WTC11 (cell line): ENCODE measurements at regions not wholly inside any gene's neighbourhood (a gene's known extent, or its start where the extent isn't known, plus 50 kb on each side); places are given as distances from the start of the nearest gene placed in this dataset.

ENCODE experiments used
- ATAC-seq: fragments of 200-7000 bp; cut with Tn5 transposase; 2 replicates; pipeline ENCODE4 v1.10.0; 2021; ENCODE audit warnings: mild to moderate bottlenecking, moderate library complexity
- CTCF ChIA-PET: fragments of 300-600 bp; sonication (Branson Sonifier 250); formaldehyde crosslinking; loops from one replicate; lab custom pipeline; 2021; ENCODE audit warnings: antibody characterized with exemption; lab: Charles Lee
- POLR2A ChIA-PET: fragments of 350-600 bp; sonication (Branson Sonifier 250); formaldehyde crosslinking; loops from one replicate; lab custom pipeline; 2021; ENCODE audit warnings: antibody characterized with exemption; lab: Charles Lee
- DNase-seq: peaks from one replicate; pipeline ENCODE4 v3.0.0; 2021; ENCODE audit warnings: low spot score
- H3K27ac Mint-ChIP-seq: 2 replicates; pipeline ENCODE4 v1.8.0; 2021; ENCODE audit warnings: mixed read lengths
- H3K27me3 Mint-ChIP-seq: 2 replicates; pipeline ENCODE4 v1.8.0; 2021; ENCODE audit warnings: low read depth, mild to moderate bottlenecking, moderate library complexity, mixed read lengths
- H3K36me3 Mint-ChIP-seq: 2 replicates; pipeline ENCODE4 v1.8.0; 2021; ENCODE audit warnings: mixed read lengths
- H3K4me1 Mint-ChIP-seq: 2 replicates; pipeline ENCODE4 v1.8.0; 2022; ENCODE audit warnings: mixed read lengths
- H3K4me3 Mint-ChIP-seq: 2 replicates; pipeline ENCODE4 v1.8.0; 2021; ENCODE audit warnings: mild to moderate bottlenecking, moderate library complexity, mixed read lengths
- H3K9me3 Mint-ChIP-seq: 2 replicates; pipeline ENCODE4 v1.8.0; 2021; ENCODE audit warnings: mixed read lengths
- ARID4B ChIP-seq: sonication (generic); formaldehyde crosslinking; IDR thresholded peaks from 2 replicates; pipeline ENCODE4 v1.8.0; 2023; ENCODE audit warnings: missing genetic modification reagents, mild to moderate bottlenecking, borderline replicate concordance
- ATF1 ChIP-seq: sonication (generic); formaldehyde crosslinking; IDR thresholded peaks from 2 replicates; pipeline ENCODE4 v1.8.1; 2023; ENCODE audit warnings: mild to moderate bottlenecking, moderate library complexity, missing genetic modification reagents
- ATF3 ChIP-seq: sonication (generic); formaldehyde crosslinking; conservative IDR thresholded peaks from 2 replicates; pipeline ENCODE4 v1.8.1; 2022; ENCODE audit warnings: mild to moderate bottlenecking, missing genetic modification reagents
- CREB1 ChIP-seq: sonication (generic); formaldehyde crosslinking; IDR thresholded peaks from 2 replicates; pipeline ENCODE4 v1.8.0; 2023; ENCODE audit warnings: mild to moderate bottlenecking, missing genetic modification reagents
- E2F4 ChIP-seq: sonication (generic); formaldehyde crosslinking; IDR thresholded peaks from 2 replicates; pipeline ENCODE4 v1.8.1; 2022; ENCODE audit warnings: low read depth, mild to moderate bottlenecking, moderate library complexity, missing genetic modification reagents, borderline replicate concordance
- SP1 ChIP-seq: sonication (generic); formaldehyde crosslinking; conservative IDR thresholded peaks from 2 replicates; pipeline ENCODE4 v1.8.1; 2022; ENCODE audit warnings: missing genetic modification reagents
- TCF7 ChIP-seq: sonication (generic); formaldehyde crosslinking; IDR thresholded peaks from 2 replicates; pipeline ENCODE4 v1.8.0; 2022; ENCODE audit warnings: mild to moderate bottlenecking, low read depth, missing genetic modification reagents, moderate library complexity
- TEAD4 ChIP-seq: sonication (generic); formaldehyde crosslinking; IDR thresholded peaks from 2 replicates; pipeline ENCODE4 v1.8.0; 2022; ENCODE audit warnings: mild to moderate bottlenecking, missing genetic modification reagents
- USF1 ChIP-seq: sonication (generic); formaldehyde crosslinking; IDR thresholded peaks from 2 replicates; pipeline ENCODE4 v1.8.0; 2022; ENCODE audit warnings: mild to moderate bottlenecking, missing genetic modification reagents
- ZBTB43 ChIP-seq: sonication (generic); formaldehyde crosslinking; IDR thresholded peaks from 2 replicates; pipeline ENCODE4 v1.8.1; 2023; ENCODE audit warnings: mild to moderate bottlenecking, missing genetic modification reagents
- ZNF121 ChIP-seq: sonication (generic); formaldehyde crosslinking; IDR thresholded peaks from 2 replicates; pipeline ENCODE4 v1.8.0; 2023; ENCODE audit warnings: missing genetic modification reagents
- ZNF396 ChIP-seq: fragments of 250-450 bp; sonication (Bioruptor Pico); IDR thresholded peaks from 2 replicates; pipeline ENCODE4 v1.8.0; 2021; ENCODE audit warnings: mild to moderate bottlenecking, moderate library complexity, borderline replicate concordance
- ZNF425 ChIP-seq: fragments of 250-450 bp; sonication (Bioruptor Pico); conservative IDR thresholded peaks from 2 replicates; pipeline ENCODE4 v1.9.0; 2021; ENCODE audit warnings: mild to moderate bottlenecking
- TF ChIP-seq, protein P1 (sequence below): fragments of 250-450 bp; sonication (Bioruptor Pico); IDR thresholded peaks from 2 replicates; pipeline ENCODE4 v2.1.2; 2022; ENCODE audit warnings: mild to moderate bottlenecking, moderate library complexity
- TF ChIP-seq, protein P2 (sequence below): sonication (generic); formaldehyde crosslinking; IDR thresholded peaks from 2 replicates; pipeline ENCODE4 v1.8.1; 2023; ENCODE audit warnings: mild to moderate bottlenecking, missing genetic modification reagents, borderline replicate concordance

DNA sequence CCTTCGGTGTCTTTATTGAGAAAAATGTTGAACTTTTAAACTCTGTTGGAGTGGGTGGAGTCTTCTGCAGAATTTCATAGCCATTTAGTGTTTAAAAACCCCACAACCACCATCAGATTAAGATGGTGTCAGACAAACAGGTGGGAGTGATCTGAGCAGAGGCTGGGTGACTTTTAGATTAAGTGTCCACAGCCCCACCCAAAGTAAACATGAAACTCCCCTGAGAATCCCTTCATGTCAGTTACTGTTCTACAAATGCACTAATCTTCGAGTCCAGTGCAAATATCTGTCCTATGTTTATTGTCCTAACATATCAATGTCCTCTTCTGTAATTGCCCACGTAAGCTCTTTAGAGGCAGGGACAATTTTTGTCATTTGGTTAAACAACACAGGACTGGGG, 175.6 kb upstream of the RBPJ start (continued):
- no peak for TF ChIP-seq ZNF396 (CRISPR knock-in tag)
- TF ChIP-seq USF1 (CRISPR knock-in tag), result no peak

DNA sequence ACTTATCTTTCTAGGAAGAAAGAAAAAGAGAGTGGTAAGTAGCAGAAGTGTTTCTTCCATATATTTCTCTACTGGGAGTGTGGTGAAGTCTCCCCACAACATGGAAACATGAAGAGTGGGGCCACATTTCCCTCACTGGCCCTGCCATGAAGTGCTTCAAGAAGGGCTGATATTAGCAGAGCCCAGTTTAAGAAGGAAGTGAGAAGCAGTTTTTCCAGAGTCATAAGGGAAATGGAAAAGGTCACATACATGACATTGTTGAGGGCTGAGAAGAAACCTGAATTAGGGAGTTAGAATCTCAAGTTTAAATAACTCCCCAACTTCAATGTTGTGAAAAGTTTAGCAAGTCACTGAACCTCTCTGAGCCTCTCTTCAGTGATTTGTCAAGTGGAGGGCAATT, 171.9 kb upstream of the RBPJ start:
- H3K4me1 Mint-ChIP-seq, result 0 out of 2 replicates have a peak, but pooled peaks cover 2% of the 10 kb centered on the region
- ChIA-PET POLR2A (no interaction called here), CTCF (no interaction called here)
- peaks cover 4% of the 10 kb centered on the region for H3K27me3 Mint-ChIP-seq
- no peak for DNase-seq
- peaks cover 9% of the 10 kb centered on the region for H3K9me3 Mint-ChIP-seq
- H3K36me3 Mint-ChIP-seq, result no peaks in the 10 kb centered on the region
- TF ChIP-seq ZNF121 (no peak), ZBTB43 (no peak), ATF3 (CRISPR knock-in tag) (no peak), SP1 (CRISPR knock-in tag) (no peak), CREB1 (CRISPR knock-in tag) (no peak), ARID4B (CRISPR knock-in tag) (no peak), TEAD4 (CRISPR knock-in tag) (no peak), ATF1 (no peak), ZNF425 (CRISPR knock-in tag) (no peak), E2F4 (CRISPR knock-in tag) (no peak), TCF7 (CRISPR knock-in tag) (no peak)
- TF ChIP-seq, protein P1, sequence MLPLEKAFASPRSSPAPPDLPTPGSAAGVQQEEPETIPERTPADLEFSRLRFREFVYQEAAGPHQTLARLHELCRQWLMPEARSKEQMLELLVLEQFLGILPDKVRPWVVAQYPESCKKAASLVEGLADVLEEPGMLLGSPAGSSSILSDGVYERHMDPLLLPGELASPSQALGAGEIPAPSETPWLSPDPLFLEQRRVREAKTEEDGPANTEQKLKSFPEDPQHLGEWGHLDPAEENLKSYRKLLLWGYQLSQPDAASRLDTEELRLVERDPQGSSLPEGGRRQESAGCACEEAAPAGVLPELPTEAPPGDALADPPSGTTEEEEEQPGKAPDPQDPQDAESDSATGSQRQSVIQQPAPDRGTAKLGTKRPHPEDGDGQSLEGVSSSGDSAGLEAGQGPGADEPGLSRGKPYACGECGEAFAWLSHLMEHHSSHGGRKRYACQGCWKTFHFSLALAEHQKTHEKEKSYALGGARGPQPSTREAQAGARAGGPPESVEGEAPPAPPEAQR (CRISPR knock-in tag), result no peak
- TF ChIP-seq, protein P2, sequence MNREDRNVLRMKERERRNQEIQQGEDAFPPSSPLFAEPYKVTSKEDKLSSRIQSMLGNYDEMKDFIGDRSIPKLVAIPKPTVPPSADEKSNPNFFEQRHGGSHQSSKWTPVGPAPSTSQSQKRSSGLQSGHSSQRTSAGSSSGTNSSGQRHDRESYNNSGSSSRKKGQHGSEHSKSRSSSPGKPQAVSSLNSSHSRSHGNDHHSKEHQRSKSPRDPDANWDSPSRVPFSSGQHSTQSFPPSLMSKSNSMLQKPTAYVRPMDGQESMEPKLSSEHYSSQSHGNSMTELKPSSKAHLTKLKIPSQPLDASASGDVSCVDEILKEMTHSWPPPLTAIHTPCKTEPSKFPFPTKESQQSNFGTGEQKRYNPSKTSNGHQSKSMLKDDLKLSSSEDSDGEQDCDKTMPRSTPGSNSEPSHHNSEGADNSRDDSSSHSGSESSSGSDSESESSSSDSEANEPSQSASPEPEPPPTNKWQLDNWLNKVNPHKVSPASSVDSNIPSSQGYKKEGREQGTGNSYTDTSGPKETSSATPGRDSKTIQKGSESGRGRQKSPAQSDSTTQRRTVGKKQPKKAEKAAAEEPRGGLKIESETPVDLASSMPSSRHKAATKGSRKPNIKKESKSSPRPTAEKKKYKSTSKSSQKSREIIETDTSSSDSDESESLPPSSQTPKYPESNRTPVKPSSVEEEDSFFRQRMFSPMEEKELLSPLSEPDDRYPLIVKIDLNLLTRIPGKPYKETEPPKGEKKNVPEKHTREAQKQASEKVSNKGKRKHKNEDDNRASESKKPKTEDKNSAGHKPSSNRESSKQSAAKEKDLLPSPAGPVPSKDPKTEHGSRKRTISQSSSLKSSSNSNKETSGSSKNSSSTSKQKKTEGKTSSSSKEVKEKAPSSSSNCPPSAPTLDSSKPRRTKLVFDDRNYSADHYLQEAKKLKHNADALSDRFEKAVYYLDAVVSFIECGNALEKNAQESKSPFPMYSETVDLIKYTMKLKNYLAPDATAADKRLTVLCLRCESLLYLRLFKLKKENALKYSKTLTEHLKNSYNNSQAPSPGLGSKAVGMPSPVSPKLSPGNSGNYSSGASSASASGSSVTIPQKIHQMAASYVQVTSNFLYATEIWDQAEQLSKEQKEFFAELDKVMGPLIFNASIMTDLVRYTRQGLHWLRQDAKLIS (CRISPR knock-in tag), result no peak
- no peak for ATAC-seq
- no peak overlapping the region for H3K27ac Mint-ChIP-seq
- H3K4me3 Mint-ChIP-seq, result no peak overlapping the region
